ENCODE measurements at regions not wholly inside any gene's neighbourhood (a gene's known extent, or its start where the extent isn't known, plus 50 kb on each side); places are given as distances from the start of the nearest gene placed in this dataset.

- TF ChIP-seq CTCF (IDR thresholded peaks at IDR 0.05; ENCODE audit: low read length) = no peak
- TF ChIP-seq EZH2 (optimal IDR thresholded peaks at IDR 0.05; ENCODE audit: low read depth, low read length) = no peak
These were observed 218.8 kb upstream of the MAP3K7 start for GRCh38 chr6:90805619-90806155.

All from MM.1S (cell line).